GM13977 (cell line): ENCODE measurements at regions not wholly inside any gene's neighbourhood (a gene's known extent, or its start where the extent isn't known, plus 50 kb on each side); places are given as distances from the start of the nearest gene placed in this dataset.

Experiments used
- DNase-seq: peaks from one replicate; pipeline ENCODE4 v3.0.0; 2012; ENCODE audit warnings: low spot score
- CTCF ChIP-seq: IDR thresholded peaks from 2 replicates; pipeline ENCODE4 v1.5.1; 2012; ENCODE audit warnings: mild to moderate bottlenecking, control low read depth; ENCODE audit not compliant: insufficient read depth; ENCODE audit errors: extremely low read depth, missing control alignments
- in situ Hi-C: fragments of 300-500 bp; cut with MboI; formaldehyde crosslinking; loops from one replicate; pipeline ENCODE4 v1.12.0; 2022; ENCODE audit warnings: low sequenced_read_pairs, low pct_unique_long_range_greater_than_20kb, mixed read lengths, inconsistent platforms; ENCODE audit not compliant: unreplicated experiment

- no peak for DNase-seq
- in situ Hi-C loops = no loop called here
- TF ChIP-seq CTCF = no peak
These were observed 115.1 kb upstream of the PELI1 start for GRCh38 chr2:64259312-64259711.

- no peak for TF ChIP-seq CTCF
- in situ Hi-C loops = no loop called here
- DNase-seq = no peak
These were observed 116.0 kb upstream of the PELI1 start for GRCh38 chr2:64260093-64260803.

- peak; percentile 31 for DNase-seq
- in situ Hi-C loops = no loop called here
- no peak for TF ChIP-seq CTCF
These were observed 116.6 kb upstream of the PELI1 start for GRCh38 chr2:64260817-64261216.

GRCh38 chr2:64262071-64262470 is 117.9 kb upstream of the PELI1 start:
- in situ Hi-C loops = no loop called here
- DNase-seq = no peak
- no peak for TF ChIP-seq CTCF

- TF ChIP-seq CTCF = no peak
- in situ Hi-C loops = no loop called here
These were observed 118.6 kb upstream of the PELI1 start for GRCh38 chr2:64262816-64263215.

GRCh38 chr2:64263315-64263714 is 119.1 kb upstream of the PELI1 start:
- no peak for TF ChIP-seq CTCF
- no peak for DNase-seq
- in situ Hi-C loops = no loop called here

More at GRCh38 chr2:64262816-64263215, 118.6 kb upstream of the PELI1 start:
- DNase-seq = no peak
